CD8-positive, alpha-beta memory T cell (primary cell): ENCODE measurements at regions not wholly inside any gene's neighbourhood (a gene's known extent, or its start where the extent isn't known, plus 50 kb on each side); places are given as distances from the start of the nearest gene placed in this dataset.
"Not testable (repeated sequence)": the region's sequence is repeated elsewhere in the genome, so short reads cannot be mapped to it uniquely, and the experiment has no call there.

Experiments
- CTCF ChIA-PET: fragments of 350-600 bp; sonication (Branson Sonifier 250); formaldehyde crosslinking; loops from one replicate; lab custom pipeline; 2021; ENCODE audit warnings: antibody characterized with exemption; lab: Charles Lee
- POLR2A ChIA-PET: fragments of 350-600 bp; sonication (Branson Sonifier 250); formaldehyde crosslinking; loops from one replicate; lab custom pipeline; 2021; ENCODE audit warnings: antibody characterized with exemption; lab: Charles Lee
- DNase-seq, 5 donors: peaks; one replicate each; pipeline versions ENCODE4 v3.0.0 to v3.0.0-alpha.2; 2020 to 2022; ENCODE audit warnings: mixed read lengths in 1 of 5
- H3K27ac ChIP-seq: one replicate; pipeline ENCODE4 v1.7.0; 2013; ENCODE audit warnings: low read depth, mild to moderate bottlenecking, low read length, moderate library complexity
- H3K27me3 ChIP-seq: 2 replicates; pipeline ENCODE4 v1.7.0; 2013; ENCODE audit warnings: low read length, mild to moderate bottlenecking; ENCODE audit not compliant: insufficient read depth, poor library complexity, severe bottlenecking
- H3K36me3 ChIP-seq: 2 replicates; pipeline ENCODE4 v1.7.0; 2013; ENCODE audit warnings: mild to moderate bottlenecking, low read length, moderate library complexity; ENCODE audit not compliant: insufficient read depth
- H3K4me1 ChIP-seq: 2 replicates; pipeline ENCODE4 v1.7.0; 2013; ENCODE audit warnings: mild to moderate bottlenecking, low read length, moderate library complexity; ENCODE audit not compliant: insufficient read depth
- H3K4me3 ChIP-seq: 2 replicates; pipeline ENCODE4 v1.7.0; 2013; ENCODE audit warnings: mild to moderate bottlenecking, low read length
- H3K9me3 ChIP-seq: 2 replicates; pipeline ENCODE4 v1.7.0; 2013; ENCODE audit warnings: mild to moderate bottlenecking, low read length
- H3K27ac Mint-ChIP-seq, 8 donors: one replicate each; pipeline ENCODE4 v1.8.0; 2020 to 2021; ENCODE audit warnings: mixed read lengths in 8 of 8, mild to moderate bottlenecking in 6 of 8, inconsistent platforms in 3 of 8, moderate library complexity in 3 of 8
- H3K27me3 Mint-ChIP-seq, 2 donors: one replicate each; pipeline ENCODE4 v1.8.0; 2020 to 2021; ENCODE audit warnings: mixed read lengths in 2 of 2, mild to moderate bottlenecking in 1 of 2, moderate library complexity in 1 of 2
- H3K36me3 Mint-ChIP-seq, 3 donors: one replicate each; pipeline ENCODE4 v1.8.0; 2020 to 2021; ENCODE audit warnings: mixed read lengths in 3 of 3, inconsistent platforms in 1 of 3, mild to moderate bottlenecking in 1 of 3
- H3K4me1 Mint-ChIP-seq, 3 donors: one replicate each; pipeline ENCODE4 v1.8.0; 2020 to 2021; ENCODE audit warnings: mixed read lengths in 3 of 3, inconsistent platforms in 1 of 3, mild to moderate bottlenecking in 1 of 3
- H3K4me3 Mint-ChIP-seq, 7 donors: one replicate each; pipeline ENCODE4 v1.8.0; 2020 to 2021; ENCODE audit warnings: mixed read lengths in 7 of 7, mild to moderate bottlenecking in 6 of 7, moderate library complexity in 4 of 7, inconsistent platforms in 2 of 7
- H3K9me3 Mint-ChIP-seq, 5 donors: one replicate each; pipeline ENCODE4 v1.8.0; 2020 to 2022; ENCODE audit warnings: mixed read lengths in 5 of 5, mild to moderate bottlenecking in 3 of 5, moderate library complexity in 2 of 5, inconsistent platforms in 1 of 5

- CTCF ChIA-PET = no interaction called here
- DNase-seq = no peak
- Mint-ChIP-seq H3K4me1 (no peaks in the 10 kb centered on the region), H3K4me3 (no peak overlapping the region), H3K27ac (no peak overlapping the region), H3K36me3 (peaks cover 0 to 4% (median 0%) of the 10 kb centered on the region in 3 donors), H3K27me3 (peaks cover 0 to 3% of the 10 kb centered on the region in 2 donors), H3K9me3 (peaks cover 1 to 16% (median 4%) of the 10 kb centered on the region in 5 donors)
- no peak overlapping the region for H3K27ac ChIP-seq
- no peaks in the 10 kb centered on the region for H3K36me3 ChIP-seq
- POLR2A ChIA-PET = no interaction called here
- H3K27me3 ChIP-seq = no peaks in the 10 kb centered on the region
- H3K4me3 ChIP-seq = no peak overlapping the region
- H3K4me1 ChIP-seq = no peaks in the 10 kb centered on the region
- no peaks in the 10 kb centered on the region for H3K9me3 ChIP-seq
Observed at GRCh38 chr1:240722788-240723187, 110.8 kb upstream of the GREM2 start.

- Histone ChIP-seq H3K27ac (no peak overlapping the region), H3K9me3 (no peaks in the 10 kb centered on the region), H3K4me3 (no peak overlapping the region), H3K27me3 (no peaks in the 10 kb centered on the region), H3K36me3 (no peaks in the 10 kb centered on the region), H3K4me1 (no peaks in the 10 kb centered on the region)
- ChIA-PET POLR2A (no interaction called here), CTCF (no interaction called here)
- Mint-ChIP-seq H3K27me3 (peaks cover 0 to 3% of the 10 kb centered on the region in 2 donors), H3K4me1 (no peaks in the 10 kb centered on the region), H3K9me3 (peaks cover 1 to 3% (median 3%) of the 10 kb centered on the region in 5 donors), H3K36me3 (peaks cover 0 to 4% (median 0%) of the 10 kb centered on the region in 3 donors), H3K4me3 (no peak overlapping the region), H3K27ac (no peak overlapping the region)
- no peak for DNase-seq
Observed at GRCh38 chr1:240720976-240721375, 109.0 kb upstream of the GREM2 start.

GRCh38 chr1:240719953-240720700 lies 108.2 kb upstream of the GREM2 start:
- no peak overlapping the region for H3K27ac ChIP-seq
- no peaks in the 10 kb centered on the region for H3K4me1 Mint-ChIP-seq
- H3K9me3 Mint-ChIP-seq = peaks cover 0 to 6% (median 2%) of the 10 kb centered on the region in 5 donors
- no peaks in the 10 kb centered on the region for H3K9me3 ChIP-seq
- no peaks in the 10 kb centered on the region for H3K36me3 ChIP-seq
- no peak overlapping the region for H3K27ac Mint-ChIP-seq
- no peaks in the 10 kb centered on the region for H3K4me1 ChIP-seq
- H3K27me3 ChIP-seq = no peaks in the 10 kb centered on the region
- ChIA-PET POLR2A (no interaction called here), CTCF (no interaction called here)
- H3K4me3 ChIP-seq = no peak overlapping the region
- peaks cover 0 to 2% (median 0%) of the 10 kb centered on the region in 3 donors for H3K36me3 Mint-ChIP-seq
- H3K4me3 Mint-ChIP-seq = no peak overlapping the region
- H3K27me3 Mint-ChIP-seq = peaks cover 0 to 3% of the 10 kb centered on the region in 2 donors
- no peak for DNase-seq

GRCh38 chr1:240716538-240716937 lies 104.6 kb upstream of the GREM2 start:
- H3K9me3 ChIP-seq, H3K27ac Mint-ChIP-seq, H3K4me3 Mint-ChIP-seq, H3K4me3 ChIP-seq, CTCF ChIA-PET, H3K36me3 ChIP-seq, H3K27me3 Mint-ChIP-seq, POLR2A ChIA-PET, H3K27me3 ChIP-seq, DNase-seq, H3K27ac ChIP-seq, H3K4me1 Mint-ChIP-seq, H3K4me1 ChIP-seq, H3K36me3 Mint-ChIP-seq: not testable (repeated sequence)
- peaks cover 0 to 11% (median 0%) of the 10 kb centered on the region in 5 donors for H3K9me3 Mint-ChIP-seq

- H3K4me1 Mint-ChIP-seq = no peaks in the 10 kb centered on the region
- Histone ChIP-seq H3K4me3 (no peak overlapping the region), H3K4me1 (no peaks in the 10 kb centered on the region), H3K27ac (no peak overlapping the region), H3K27me3 (no peaks in the 10 kb centered on the region), H3K9me3 (no peaks in the 10 kb centered on the region), H3K36me3 (no peaks in the 10 kb centered on the region)
- no peak for DNase-seq
- no peaks in the 10 kb centered on the region for H3K27me3 Mint-ChIP-seq
- POLR2A ChIA-PET = no interaction called here
- CTCF ChIA-PET = no interaction called here
- H3K9me3 Mint-ChIP-seq = peaks cover 0 to 18% (median 6%) of the 10 kb centered on the region in 5 donors
- no peak overlapping the region for H3K4me3 Mint-ChIP-seq
- H3K36me3 Mint-ChIP-seq = no peaks in the 10 kb centered on the region
- H3K27ac Mint-ChIP-seq = no peak overlapping the region
Observed at GRCh38 chr1:240714568-240715292, 102.8 kb upstream of the GREM2 start.

GRCh38 chr1:240712014-240712731 lies 100.2 kb upstream of the GREM2 start:
- H3K27me3 ChIP-seq = no peaks in the 10 kb centered on the region
- H3K27me3 Mint-ChIP-seq = no peaks in the 10 kb centered on the region
- no peaks in the 10 kb centered on the region for H3K4me1 Mint-ChIP-seq
- no peak overlapping the region for H3K4me3 Mint-ChIP-seq
- no peaks in the 10 kb centered on the region for H3K9me3 ChIP-seq
- ChIA-PET CTCF (no interaction called here), POLR2A (no interaction called here)
- no peak overlapping the region for H3K27ac Mint-ChIP-seq
- no peak overlapping the region for H3K4me3 ChIP-seq
- H3K36me3 ChIP-seq = no peaks in the 10 kb centered on the region
- H3K27ac ChIP-seq = no peak overlapping the region
- DNase-seq = no peak
- peaks cover 0 to 18% (median 8%) of the 10 kb centered on the region in 5 donors for H3K9me3 Mint-ChIP-seq
- H3K36me3 Mint-ChIP-seq = no peaks in the 10 kb centered on the region
- no peaks in the 10 kb centered on the region for H3K4me1 ChIP-seq

- no peak for DNase-seq
- no peaks in the 10 kb centered on the region for H3K36me3 ChIP-seq
- no peak overlapping the region for H3K4me3 ChIP-seq
- no peak overlapping the region for H3K4me3 Mint-ChIP-seq
- ChIA-PET POLR2A (no interaction called here), CTCF (no interaction called here)
- no peak overlapping the region for H3K27ac Mint-ChIP-seq
- H3K4me1 ChIP-seq = no peaks in the 10 kb centered on the region
- no peaks in the 10 kb centered on the region for H3K9me3 ChIP-seq
- H3K27ac ChIP-seq = no peak overlapping the region
- no peaks in the 10 kb centered on the region for H3K27me3 ChIP-seq
- no peaks in the 10 kb centered on the region for H3K4me1 Mint-ChIP-seq
- no peaks in the 10 kb centered on the region for H3K27me3 Mint-ChIP-seq
- peaks cover 0 to 18% (median 8%) of the 10 kb centered on the region in 5 donors for H3K9me3 Mint-ChIP-seq
- H3K36me3 Mint-ChIP-seq = no peaks in the 10 kb centered on the region
Observed at GRCh38 chr1:240711020-240711419, 99.1 kb upstream of the GREM2 start.

- H3K9me3 ChIP-seq = no peaks in the 10 kb centered on the region
- H3K36me3 ChIP-seq = no peaks in the 10 kb centered on the region
- CTCF ChIA-PET = no interaction called here
- Mint-ChIP-seq H3K36me3 (no peaks in the 10 kb centered on the region), H3K27ac (peak overlapping the region in 1 of 8 donors; percentile 21), H3K4me1 (no peaks in the 10 kb centered on the region), H3K4me3 (no peak overlapping the region), H3K27me3 (no peaks in the 10 kb centered on the region), H3K9me3 (peaks cover 0 to 16% (median 8%) of the 10 kb centered on the region in 5 donors)
- no peak overlapping the region for H3K4me3 ChIP-seq
- POLR2A ChIA-PET = no interaction called here
- no peaks in the 10 kb centered on the region for H3K4me1 ChIP-seq
- no peaks in the 10 kb centered on the region for H3K27me3 ChIP-seq
- H3K27ac ChIP-seq = no peak overlapping the region
- DNase-seq = no peak
Observed at GRCh38 chr1:240709676-240710075, 97.7 kb upstream of the GREM2 start.
